ENCODE measurements at regions not wholly inside any gene's neighbourhood (a gene's known extent, or its start where the extent isn't known, plus 50 kb on each side); places are given as distances from the start of the nearest gene placed in this dataset.

DNA sequence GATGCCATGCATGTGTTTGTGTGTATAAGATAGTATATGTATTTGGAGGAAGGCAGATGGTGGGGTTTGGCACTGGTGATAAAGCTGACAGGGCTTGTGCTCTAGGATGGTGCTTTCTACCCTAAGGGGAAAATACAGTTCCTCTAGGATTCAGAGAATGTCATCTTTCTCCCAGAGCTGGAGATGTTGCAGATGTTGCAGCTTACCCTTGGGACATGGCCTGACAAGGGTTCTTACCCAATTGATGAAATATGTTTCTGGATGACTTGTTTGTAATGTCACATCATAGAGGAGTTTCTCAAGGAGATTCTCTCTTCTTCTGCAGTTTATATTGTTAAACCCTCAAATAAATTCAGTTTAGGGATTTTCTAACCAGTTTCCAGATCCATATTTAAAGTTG is 52.5 kb upstream of the PITX2 start:
- DNase-seq (ENCODE audit: low read depth in 2 of 3, low spot score in 2 of 3), result no peak

DNA sequence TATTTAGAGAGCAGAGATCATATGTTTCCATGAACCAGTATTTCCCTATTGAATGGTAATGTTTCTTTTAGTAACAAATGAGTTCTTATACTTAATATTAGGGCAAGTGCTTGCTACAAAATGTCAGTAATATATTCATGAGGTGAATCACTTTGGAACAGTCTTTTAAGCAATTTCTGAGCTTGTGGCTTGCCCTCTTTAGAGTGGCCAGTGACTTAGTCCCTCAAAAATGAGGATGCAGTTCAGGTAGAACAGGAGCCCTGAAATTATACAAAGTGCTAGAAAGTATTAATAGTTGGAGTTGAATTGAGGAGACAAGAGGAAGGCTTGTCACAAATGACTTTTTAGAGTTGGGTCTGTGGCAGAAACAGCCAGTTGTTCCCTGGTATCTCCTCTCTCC is 53.4 kb upstream of the PITX2 start:
- no peak for DNase-seq (ENCODE audit: low read depth in 2 of 3, low spot score in 2 of 3)

DNA sequence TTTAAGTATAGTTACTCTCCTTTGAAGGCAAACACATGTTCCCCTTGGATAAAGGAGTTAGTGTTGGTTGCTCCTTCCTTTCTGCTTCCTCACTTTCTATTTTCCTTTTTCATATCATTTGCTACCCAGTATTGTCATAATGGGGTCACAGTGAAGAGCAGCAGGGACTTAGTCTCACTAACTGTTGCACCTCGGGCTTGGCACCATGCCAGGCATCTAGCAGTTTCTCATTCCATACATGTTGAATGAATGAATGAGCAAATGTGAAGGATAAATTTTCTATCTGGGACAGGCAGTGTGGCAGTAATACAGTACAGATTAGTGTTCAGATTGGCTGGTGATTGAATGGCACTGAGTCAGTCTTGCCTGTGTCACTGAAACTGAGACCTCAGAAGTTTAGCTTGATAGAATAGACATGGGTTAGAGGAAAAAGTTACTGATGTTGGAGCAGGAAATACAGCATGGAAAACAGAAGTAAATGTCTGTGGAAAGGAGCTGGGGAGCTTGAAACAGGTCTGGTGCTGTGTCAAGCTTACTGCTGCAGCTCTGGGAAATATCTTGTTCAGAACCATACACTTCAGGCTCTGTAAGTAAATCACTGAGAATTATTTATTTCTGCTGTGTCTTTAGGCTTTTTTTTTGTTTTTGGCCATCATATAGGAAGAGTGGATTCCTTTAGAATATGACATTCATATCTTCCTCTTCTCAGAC is 55.8 kb upstream of the PITX2 start:
- DNase-seq (ENCODE audit: low read depth in 2 of 3, low spot score in 2 of 3), result no peak

DNA sequence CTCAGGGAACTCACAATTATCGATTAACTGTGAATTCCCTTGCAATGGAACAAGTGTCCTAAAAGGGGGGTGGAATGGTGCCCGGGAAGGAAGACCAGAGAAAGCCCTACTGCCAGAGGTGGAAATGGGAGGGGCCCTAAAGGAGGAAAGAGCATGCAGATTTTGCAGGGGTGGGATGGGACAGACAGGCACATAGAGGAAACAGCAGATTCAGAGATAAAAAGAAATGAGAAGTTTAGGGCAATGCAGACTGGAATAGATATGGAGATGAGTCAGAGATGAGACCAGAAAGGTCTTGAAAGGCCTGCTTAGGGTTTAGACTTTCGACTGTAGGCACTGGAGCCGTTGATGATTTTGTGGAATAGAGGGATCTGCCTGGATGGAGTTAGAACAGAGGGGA is 57.4 kb upstream of the PITX2 start:
- no peak for DNase-seq (ENCODE audit: low read depth in 2 of 3, low spot score in 2 of 3)

DNA sequence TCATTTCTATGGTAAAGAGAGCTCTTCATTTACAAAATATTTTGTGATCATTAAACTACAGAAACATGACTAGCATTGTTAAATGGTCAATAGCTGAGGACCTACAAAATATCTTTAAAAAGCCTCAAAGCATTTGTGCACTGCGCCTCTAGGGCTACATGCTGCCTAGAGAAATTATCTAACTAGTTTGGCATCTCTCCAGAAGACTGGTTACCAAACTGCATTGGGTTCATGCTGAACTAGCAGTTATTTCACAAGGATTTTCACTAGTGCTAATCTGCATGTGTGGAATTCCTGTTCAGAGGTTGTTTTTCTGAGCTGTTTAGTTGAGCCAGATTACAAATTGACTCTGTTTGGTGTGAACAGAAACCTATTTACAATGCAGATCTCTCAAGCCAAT is 58.5 kb upstream of the PITX2 start:
- no peak for DNase-seq (ENCODE audit: low read depth in 2 of 3, low spot score in 2 of 3)

GRCh38 chr4:110682311-110682710 is 59.4 kb upstream of the PITX2 start:
- no peak for DNase-seq (ENCODE audit: low read depth in 2 of 3, low spot score in 2 of 3)

DNA sequence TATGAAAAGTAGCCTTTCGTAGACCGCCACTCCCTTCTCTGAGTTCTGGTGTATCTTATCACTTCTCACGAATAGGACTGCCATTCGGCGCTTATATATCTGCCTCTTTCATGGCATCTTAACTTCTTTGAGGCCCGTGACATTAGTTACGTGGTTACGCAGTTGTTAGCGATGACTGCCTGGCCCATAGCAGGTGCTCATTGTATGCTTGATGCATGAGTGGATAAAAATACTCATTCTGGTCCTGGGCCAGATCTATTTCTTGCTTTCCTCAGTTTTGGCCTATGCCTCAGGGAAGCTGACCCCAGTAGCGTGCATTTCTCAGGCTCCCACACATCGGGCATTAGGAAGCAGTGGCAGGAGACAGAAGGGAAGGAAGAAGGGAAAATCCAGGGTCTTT is 60.7 kb upstream of the PITX2 start:
- DNase-seq (ENCODE audit: low read depth in 2 of 3, low spot score in 2 of 3), result no peak

- no peak for DNase-seq (ENCODE audit: low read depth in 2 of 3, low spot score in 2 of 3)
These were observed 79.4 kb upstream of the PITX2 start for GRCh38 chr4:110702326-110702725.

- DNase-seq (ENCODE audit: low read depth in 2 of 3, low spot score in 2 of 3), result no peak
These were observed 82.0 kb upstream of the PITX2 start for GRCh38 chr4:110704748-110705439.

DNA sequence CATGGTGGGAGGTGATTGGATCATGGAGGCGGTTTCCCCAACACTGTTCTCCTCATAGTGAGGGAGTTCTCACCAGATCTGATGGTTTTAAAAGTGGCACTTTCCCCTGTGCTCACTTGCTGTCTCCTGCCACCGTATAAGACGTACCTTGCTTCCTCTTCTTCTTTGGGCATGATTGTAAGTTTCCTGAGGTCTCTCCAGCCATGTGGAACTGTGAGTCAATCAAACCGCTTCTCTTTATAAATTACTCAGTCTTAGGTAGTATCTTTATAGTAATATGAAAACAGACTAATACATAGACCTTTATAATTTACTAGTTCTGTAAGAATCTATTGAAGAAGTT is 82.5 kb upstream of the PITX2 start:
- no peak for DNase-seq (ENCODE audit: low read depth in 2 of 3, low spot score in 2 of 3)

GRCh38 chr4:110710070-110710469 is 87.2 kb upstream of the PITX2 start:
- DNase-seq (ENCODE audit: low read depth in 2 of 3, low spot score in 2 of 3), result no peak

DNA sequence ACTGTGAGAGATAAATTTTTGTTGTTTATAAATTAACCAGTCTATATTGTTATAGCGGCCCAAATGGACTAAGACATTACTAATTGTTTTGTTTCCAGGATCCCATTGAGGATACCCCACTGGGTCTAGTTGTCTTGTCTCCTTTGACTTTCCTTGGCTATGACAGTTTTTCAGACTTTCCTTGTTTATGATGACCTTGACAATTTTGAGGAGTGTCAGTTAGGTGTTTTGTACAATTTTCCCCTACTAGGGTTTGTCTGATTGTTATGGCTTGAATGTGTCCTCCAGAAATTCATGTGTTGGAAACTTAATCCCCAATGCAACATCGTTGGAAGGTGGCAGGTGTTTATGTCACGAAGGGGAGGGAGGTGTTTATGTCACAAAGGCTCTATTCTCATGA is 89.6 kb upstream of the PITX2 start:
- DNase-seq (ENCODE audit: low read depth in 2 of 3, low spot score in 2 of 3), result no peak

DNA sequence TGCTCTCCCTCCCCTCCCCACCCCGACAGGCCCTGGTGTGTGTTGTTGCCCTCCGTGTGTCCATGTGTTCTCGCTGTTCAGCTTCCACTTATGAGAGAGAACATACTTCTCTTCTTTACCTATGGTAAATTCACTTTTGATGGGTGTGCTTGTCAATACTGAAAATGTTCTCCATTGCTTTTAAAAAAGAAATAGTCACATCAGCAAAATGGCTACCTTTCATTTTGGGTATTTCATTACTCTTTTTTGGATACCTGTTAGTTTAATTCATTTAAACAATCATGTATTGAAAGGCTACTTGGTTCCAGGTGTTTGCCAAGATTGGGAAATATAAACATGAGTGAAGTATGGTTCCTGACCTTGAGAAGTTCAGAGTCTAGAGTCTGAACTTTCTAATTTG is 107.4 kb upstream of the PITX2 start:
- no peak for DNase-seq (ENCODE audit: low read depth in 2 of 3, low spot score in 2 of 3)

GRCh38 chr4:110733901-110734300 is 111.0 kb upstream of the PITX2 start:
- DNase-seq (ENCODE audit: low read depth in 2 of 3, low spot score in 2 of 3), result no peak

DNA sequence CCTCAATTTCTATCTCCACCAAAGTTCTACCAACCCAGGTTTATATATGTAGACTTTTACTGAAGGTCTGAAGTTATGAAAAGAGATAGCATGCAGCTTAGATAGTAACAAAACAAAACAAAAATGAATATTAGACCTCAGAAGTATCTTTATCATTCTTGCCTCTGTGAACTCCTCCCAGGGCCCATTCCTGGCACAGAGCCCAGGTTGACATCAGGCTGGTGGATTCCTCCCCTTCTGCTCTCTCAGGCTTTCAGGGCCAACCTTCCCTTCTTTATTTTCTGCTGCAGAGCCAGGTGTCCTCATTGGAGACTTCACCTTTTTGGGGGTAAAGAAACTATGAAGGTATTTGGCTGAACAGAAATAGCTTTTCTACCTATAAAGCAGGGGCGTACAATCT is 112.8 kb upstream of the PITX2 start:
- DNase-seq (ENCODE audit: low read depth in 2 of 3, low spot score in 2 of 3), result no peak

DNA sequence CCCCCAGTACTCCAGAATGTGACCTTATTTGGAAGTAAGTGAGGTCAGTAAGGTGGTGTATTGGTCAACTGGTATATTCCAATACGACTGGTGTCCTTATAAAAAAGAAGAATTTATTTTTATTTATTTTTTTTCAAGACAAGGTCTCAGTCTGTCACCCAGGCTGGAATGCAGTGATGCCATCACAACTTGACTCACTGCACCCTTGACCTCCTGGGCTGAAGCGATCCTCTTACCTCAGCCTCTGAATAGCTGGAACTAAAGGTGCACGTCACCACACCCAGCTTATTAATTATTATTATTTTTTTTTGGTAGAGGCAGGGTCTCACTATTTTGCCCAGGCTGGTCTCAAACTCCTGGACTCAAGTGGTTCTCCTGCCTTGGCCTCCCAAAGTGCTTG is 115.1 kb upstream of the PITX2 start:
- DNase-seq (ENCODE audit: low read depth in 2 of 3, low spot score in 2 of 3), result no peak

DNA sequence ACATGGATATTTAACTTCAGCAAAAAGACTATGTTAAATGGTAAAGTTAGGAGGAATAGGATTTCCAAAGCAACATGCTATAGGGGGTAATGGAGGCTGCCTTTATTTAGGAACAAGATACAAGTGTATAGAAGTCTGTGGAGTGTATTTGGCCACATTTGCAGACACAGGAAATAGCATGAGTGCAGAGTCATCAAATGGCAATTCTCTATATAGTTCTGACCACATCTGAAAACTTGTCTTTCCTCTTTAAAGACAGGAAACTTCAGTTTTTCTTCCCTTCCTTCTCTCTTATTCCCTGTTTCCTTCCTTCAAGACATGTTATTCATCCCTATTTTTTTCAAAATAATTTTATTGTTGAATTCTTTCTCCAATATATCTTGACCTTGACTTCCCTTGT is 119.3 kb upstream of the PITX2 start:
- DNase-seq (ENCODE audit: low read depth in 2 of 3, low spot score in 2 of 3), result no peak

DNA sequence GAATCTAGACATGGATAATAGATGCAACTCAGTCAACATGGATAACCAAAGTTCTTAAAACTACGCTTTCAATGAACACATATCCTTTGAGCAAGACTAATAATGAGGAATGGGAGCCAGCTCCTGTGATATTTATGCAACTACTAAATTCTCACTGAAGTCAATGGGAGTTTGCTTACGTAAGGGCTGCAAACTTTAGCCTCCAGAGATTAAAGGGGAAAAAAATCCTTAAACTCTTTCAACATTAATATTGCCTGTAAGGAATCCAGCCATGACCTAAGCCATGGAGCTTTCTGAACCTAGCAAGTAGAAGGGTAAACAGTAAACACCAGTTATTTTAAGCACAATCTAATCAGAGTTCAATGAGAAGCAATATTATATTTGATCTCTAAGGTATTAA is 125.2 kb upstream of the PITX2 start:
- no peak for DNase-seq (ENCODE audit: low read depth in 2 of 3, low spot score in 2 of 3)

DNA sequence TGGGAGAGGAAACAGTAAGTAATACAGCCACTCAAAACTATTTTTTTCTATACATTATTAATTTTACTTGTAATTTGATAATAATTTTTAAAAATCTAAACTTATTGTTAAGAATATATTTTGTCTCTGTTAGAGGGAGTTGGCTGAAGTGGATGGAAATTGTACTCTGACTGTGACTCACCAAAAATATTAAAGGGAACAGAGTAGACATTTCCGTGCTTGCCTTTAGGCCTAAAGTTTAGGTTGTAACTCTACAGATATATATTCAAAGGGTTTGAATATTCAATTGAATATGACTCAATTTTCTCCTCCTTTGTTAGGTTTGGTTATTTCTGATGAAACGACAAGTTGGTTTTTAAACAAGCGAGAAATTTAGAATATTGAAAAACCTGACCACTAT is 128.3 kb upstream of the PITX2 start:
- no peak for DNase-seq (ENCODE audit: low read depth in 2 of 3, low spot score in 2 of 3)

DNA sequence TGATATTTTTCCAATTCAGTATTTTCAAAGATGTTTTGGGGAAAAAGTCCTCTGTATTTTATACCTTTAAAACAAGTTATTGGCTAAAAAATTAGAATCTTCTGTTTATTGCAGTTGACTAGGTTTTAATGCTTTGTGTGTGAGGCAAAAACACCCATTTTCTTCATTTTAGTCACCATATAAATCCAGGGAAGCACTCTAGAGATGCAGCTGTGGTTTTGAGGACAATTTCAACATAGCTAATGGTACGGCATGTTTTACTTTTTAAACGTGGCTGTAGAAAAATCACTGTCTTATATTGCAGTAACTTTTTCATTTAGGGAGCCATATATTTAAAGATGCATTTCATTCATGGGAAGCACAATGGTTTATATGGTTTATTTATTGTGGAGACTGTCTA is 129.1 kb upstream of the PITX2 start:
- DNase-seq (ENCODE audit: low read depth in 2 of 3, low spot score in 2 of 3), result no peak

DNA sequence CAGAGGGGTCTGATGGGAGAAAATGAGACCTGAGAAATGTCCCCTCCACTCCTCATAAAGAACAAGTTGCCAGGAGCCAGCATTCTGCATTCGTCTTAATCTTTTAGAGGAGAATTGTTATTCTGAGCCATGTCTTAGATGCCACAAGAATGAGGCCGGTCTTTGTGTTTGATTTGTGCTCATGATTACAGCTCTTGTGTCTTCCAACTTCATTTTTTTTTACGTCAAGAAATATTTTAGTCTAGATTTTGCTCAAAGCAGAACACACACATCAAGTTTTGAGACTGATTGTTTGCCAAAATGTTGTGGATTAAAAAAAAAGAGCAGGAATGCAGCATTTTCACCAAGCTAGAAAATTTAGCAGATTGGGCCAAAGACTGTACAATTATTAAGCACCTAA is 130.6 kb upstream of the PITX2 start:
- no peak for DNase-seq (ENCODE audit: low read depth in 2 of 3, low spot score in 2 of 3)

DNA sequence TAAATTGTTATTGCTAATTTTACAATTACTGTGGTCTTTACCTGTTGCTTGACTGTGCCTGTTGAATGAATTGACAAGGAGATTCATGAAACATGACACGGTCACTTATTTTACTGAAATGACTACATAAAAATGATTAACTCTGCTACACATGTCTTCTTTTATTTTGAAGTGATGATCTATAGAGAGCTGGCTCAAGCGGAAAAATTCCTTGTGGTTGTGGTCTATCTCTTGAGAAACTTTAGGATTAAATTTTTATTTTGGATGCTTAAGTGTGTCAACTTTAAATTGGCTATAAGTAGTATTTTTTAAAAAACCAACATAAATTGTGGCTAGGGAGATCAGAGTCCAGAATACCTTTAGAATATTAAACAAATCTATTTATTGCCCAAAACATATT is 131.8 kb upstream of the PITX2 start:
- DNase-seq (ENCODE audit: low read depth in 2 of 3, low spot score in 2 of 3), result no peak

GRCh38 chr4:110769578-110769977 is 146.7 kb upstream of the PITX2 start:
- DNase-seq (ENCODE audit: low read depth in 2 of 3, low spot score in 2 of 3), result no peak

All from hematopoietic multipotent progenitor cell (in vitro differentiated cells).